HepG2 (cell line): ENCODE measurements at regions not wholly inside any gene's neighbourhood (a gene's known extent, or its start where the extent isn't known, plus 50 kb on each side); places are given as distances from the start of the nearest gene placed in this dataset.

Experiments
- FOXP4 ChIP-seq: sonication (generic); formaldehyde crosslinking; IDR thresholded peaks from 2 replicates; pipeline ENCODE4 v1.4.0; 2020; ENCODE audit warnings: missing genetic modification reagents
- MED13 ChIP-seq: sonication (generic); formaldehyde crosslinking; IDR thresholded peaks from 2 replicates; pipeline ENCODE4 v1.5.0; 2020; ENCODE audit warnings: missing genetic modification reagents
- MIXL1 ChIP-seq: IDR thresholded peaks from 2 replicates; pipeline ENCODE4 v1.6.1; 2016
- MXD1 ChIP-seq: sonication (generic); formaldehyde crosslinking; IDR thresholded peaks from 2 replicates; pipeline ENCODE4 v1.4.0; 2020; ENCODE audit warnings: mild to moderate bottlenecking, missing genetic modification reagents
- PCBP2 ChIP-seq: fragments of 200-400 bp; formaldehyde crosslinking; optimal IDR thresholded peaks from 2 replicates; pipeline ENCODE3; 2018; ENCODE audit warnings: low read length, low read depth; ENCODE audit not compliant: poor library complexity, severe bottlenecking
- PLRG1 ChIP-seq: fragments of 450-650 bp; conservative IDR thresholded peaks from 2 replicates; pipeline ENCODE4 v1.6.1; 2016
- RXRA ChIP-seq: sonication (generic); formaldehyde crosslinking; IDR thresholded peaks from 2 replicates; pipeline ENCODE4 v1.5.1; 2020; ENCODE audit warnings: missing genetic modification reagents
- SP1 ChIP-seq, 2 experiments: fragments of 450-650 bp in 1 of 2; sonication (generic) in 1 of 2; formaldehyde crosslinking in 1 of 2; IDR thresholded peaks; 2 replicates each; pipeline versions ENCODE4 v1.4.0 to v1.6.1; 2016 to 2020; ENCODE audit warnings: missing genetic modification reagents in 1 of 2
- SP4 ChIP-seq: sonication (generic); formaldehyde crosslinking; IDR thresholded peaks from 2 replicates; pipeline ENCODE4 v1.8.1; 2023; ENCODE audit warnings: mild to moderate bottlenecking, missing genetic modification reagents
- U2AF1 ChIP-seq: fragments of 200-400 bp; formaldehyde crosslinking; optimal IDR thresholded peaks from 2 replicates; pipeline ENCODE3; 2017; ENCODE audit warnings: mild to moderate bottlenecking, low read depth, low read length
- XBP1 ChIP-seq: sonication (generic); formaldehyde crosslinking; IDR thresholded peaks from 2 replicates; pipeline ENCODE4 v1.5.0; 2020; ENCODE audit warnings: missing genetic modification reagents
- ZNF138 ChIP-seq: sonication (generic); formaldehyde crosslinking; IDR thresholded peaks from 2 replicates; pipeline ENCODE4 v1.5.0; 2020; ENCODE audit warnings: mild to moderate bottlenecking, low read depth, missing genetic modification reagents
- ZNF24 ChIP-seq: fragments of 450-650 bp; IDR thresholded peaks from 2 replicates; pipeline ENCODE4 v1.6.1; 2017; ENCODE audit warnings: antibody characterized with exemption, mild to moderate bottlenecking
- ZNF510 ChIP-seq: sonication (generic); formaldehyde crosslinking; IDR thresholded peaks from 2 replicates; pipeline ENCODE4 v1.4.0; 2020; ENCODE audit warnings: low read depth, mild to moderate bottlenecking, missing genetic modification reagents
- ZNF576 ChIP-seq: sonication (generic); formaldehyde crosslinking; IDR thresholded peaks from 2 replicates; pipeline ENCODE4 v1.4.0; 2020; ENCODE audit warnings: mild to moderate bottlenecking, missing genetic modification reagents
- ZNF674 ChIP-seq: sonication (generic); formaldehyde crosslinking; IDR thresholded peaks from 2 replicates; pipeline ENCODE4 v1.5.0; 2020; ENCODE audit warnings: low read depth, mild to moderate bottlenecking, missing genetic modification reagents
- ZNF678 ChIP-seq: sonication (generic); formaldehyde crosslinking; IDR thresholded peaks from 2 replicates; pipeline ENCODE4 v1.4.0; 2020; ENCODE audit warnings: mild to moderate bottlenecking, missing genetic modification reagents
- ZSCAN21 ChIP-seq: sonication (generic); formaldehyde crosslinking; IDR thresholded peaks from 2 replicates; pipeline ENCODE4 v1.8.0; 2022; ENCODE audit warnings: mild to moderate bottlenecking, missing genetic modification reagents, moderate library complexity, borderline replicate concordance
- TF ChIP-seq, protein P1 (sequence below): sonication (generic); formaldehyde crosslinking; IDR thresholded peaks from 2 replicates; pipeline ENCODE4 v1.9.0; 2021; ENCODE audit warnings: missing genetic modification reagents, borderline replicate concordance
- TF ChIP-seq, protein P2 (sequence below): sonication (generic); formaldehyde crosslinking; IDR thresholded peaks from 2 replicates; pipeline ENCODE4 v1.5.1; 2020; ENCODE audit warnings: mild to moderate bottlenecking, missing genetic modification reagents
- TF ChIP-seq, protein P3 (sequence below): IDR thresholded peaks from 2 replicates; pipeline ENCODE4 v1.6.1; 2012; ENCODE audit warnings: inconsistent platforms

DNA sequence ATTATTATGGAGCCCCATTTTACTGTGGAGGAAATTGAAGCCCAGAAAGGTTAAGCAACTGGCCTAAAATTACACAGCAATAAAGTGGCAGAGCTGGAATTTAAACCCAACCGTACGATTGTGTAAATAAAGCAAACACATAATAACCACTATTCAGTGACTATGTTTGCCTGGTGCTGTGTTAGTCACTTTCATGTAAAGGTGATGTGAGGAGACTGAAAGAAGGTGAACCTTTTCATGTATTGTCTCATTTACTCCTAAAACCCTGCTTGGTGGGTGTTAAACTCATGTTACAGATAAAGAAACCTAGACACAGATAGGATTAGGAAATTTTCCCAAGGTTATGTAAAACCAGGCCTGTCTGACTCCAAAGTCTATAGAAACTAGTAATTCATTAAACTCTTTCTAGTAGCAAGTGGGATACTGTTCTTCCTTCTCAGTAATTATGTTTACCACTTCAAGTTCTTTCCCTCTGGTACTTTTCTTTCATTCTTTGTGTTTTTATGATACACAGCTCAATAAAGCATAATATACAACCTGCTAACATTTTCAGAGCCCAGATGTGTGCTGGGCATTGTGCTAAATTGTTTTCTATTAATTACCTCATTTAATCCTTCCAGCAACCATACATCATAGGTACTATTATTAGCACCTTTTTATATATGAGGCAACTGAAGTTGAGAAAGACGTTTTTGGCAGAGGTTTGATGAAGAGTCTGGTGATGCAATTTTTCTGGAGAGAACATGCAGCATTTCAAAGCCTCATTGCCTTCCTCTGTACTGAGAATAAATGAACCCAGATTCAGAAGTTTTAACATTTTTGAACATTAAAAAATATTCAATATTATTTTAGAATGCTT is 202.7 kb downstream of the SPRY1 start (continued):
- TF ChIP-seq MXD1 (CRISPR knock-in tag) (no peak), FOXP4 (peak; percentile 82), SP1 (IDR thresholded peaks at IDR 0.05) (no peak), SP1 (CRISPR knock-in tag; IDR thresholded peaks at IDR 0.05) (no peak), ZNF576 (CRISPR knock-in tag) (no peak), ZNF510 (CRISPR knock-in tag) (no peak), MED13 (CRISPR knock-in tag) (peak; percentile 62; the same call in 1 of the 2 replicates), PLRG1 (no peak), SP4 (no peak), ZSCAN21 (CRISPR knock-in tag) (no peak), U2AF1 (no peak), MIXL1 (CRISPR knock-in tag) (peak; percentile 77), ZNF24 (peak; percentile 27; the same call in 1 of the 2 replicates), RXRA (CRISPR knock-in tag) (no peak; the same call in 1 of the 2 replicates), ZNF678 (CRISPR knock-in tag) (no peak), XBP1 (CRISPR knock-in tag) (no peak), PCBP2 (no peak), ZNF138 (no peak), ZNF674 (CRISPR knock-in tag) (no peak)
- TF ChIP-seq, protein P1, sequence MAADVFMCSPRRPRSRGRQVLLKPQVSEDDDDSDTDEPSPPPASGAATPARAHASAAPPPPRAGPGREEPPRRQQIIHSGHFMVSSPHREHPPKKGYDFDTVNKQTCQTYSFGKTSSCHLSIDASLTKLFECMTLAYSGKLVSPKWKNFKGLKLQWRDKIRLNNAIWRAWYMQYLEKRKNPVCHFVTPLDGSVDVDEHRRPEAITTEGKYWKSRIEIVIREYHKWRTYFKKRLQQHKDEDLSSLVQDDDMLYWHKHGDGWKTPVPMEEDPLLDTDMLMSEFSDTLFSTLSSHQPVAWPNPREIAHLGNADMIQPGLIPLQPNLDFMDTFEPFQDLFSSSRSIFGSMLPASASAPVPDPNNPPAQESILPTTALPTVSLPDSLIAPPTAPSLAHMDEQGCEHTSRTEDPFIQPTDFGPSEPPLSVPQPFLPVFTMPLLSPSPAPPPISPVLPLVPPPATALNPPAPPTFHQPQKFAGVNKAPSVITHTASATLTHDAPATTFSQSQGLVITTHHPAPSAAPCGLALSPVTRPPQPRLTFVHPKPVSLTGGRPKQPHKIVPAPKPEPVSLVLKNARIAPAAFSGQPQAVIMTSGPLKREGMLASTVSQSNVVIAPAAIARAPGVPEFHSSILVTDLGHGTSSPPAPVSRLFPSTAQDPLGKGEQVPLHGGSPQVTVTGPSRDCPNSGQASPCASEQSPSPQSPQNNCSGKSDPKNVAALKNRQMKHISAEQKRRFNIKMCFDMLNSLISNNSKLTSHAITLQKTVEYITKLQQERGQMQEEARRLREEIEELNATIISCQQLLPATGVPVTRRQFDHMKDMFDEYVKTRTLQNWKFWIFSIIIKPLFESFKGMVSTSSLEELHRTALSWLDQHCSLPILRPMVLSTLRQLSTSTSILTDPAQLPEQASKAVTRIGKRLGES, result no peak
- TF ChIP-seq, protein P2, sequence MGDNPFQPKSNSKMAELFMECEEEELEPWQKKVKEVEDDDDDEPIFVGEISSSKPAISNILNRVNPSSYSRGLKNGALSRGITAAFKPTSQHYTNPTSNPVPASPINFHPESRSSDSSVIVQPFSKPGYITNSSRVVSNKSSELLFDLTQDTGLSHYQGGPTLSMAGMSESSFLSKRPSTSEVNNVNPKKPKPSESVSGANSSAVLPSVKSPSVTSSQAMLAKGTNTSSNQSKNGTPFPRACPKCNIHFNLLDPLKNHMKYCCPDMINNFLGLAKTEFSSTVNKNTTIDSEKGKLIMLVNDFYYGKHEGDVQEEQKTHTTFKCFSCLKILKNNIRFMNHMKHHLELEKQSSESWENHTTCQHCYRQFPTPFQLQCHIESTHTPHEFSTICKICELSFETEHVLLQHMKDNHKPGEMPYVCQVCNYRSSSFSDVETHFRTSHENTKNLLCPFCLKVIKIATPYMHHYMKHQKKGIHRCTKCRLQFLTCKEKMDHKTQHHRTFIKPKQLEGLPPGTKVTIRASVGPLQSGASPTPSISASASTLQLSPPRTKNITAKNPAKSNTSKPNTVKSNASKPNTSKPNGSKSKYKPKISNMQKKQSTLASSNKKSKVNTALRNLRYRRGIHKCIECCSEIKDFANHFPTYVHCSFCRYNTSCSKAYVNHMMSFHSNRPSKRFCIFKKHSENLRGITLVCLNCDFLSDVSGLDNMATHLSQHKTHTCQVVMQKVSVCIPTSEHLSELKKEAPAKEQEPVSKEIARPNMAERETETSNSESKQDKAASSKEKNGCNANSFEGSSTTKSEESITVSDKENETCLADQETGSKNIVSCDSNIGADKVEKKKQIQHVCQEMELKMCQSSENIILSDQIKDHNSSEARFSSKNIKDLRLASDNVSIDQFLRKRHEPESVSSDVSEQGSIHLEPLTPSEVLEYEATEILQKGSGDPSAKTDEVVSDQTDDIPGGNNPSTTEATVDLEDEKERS (CRISPR knock-in tag), result 0 out of 2 replicates have a peak, but pooled peaks have one; percentile 25
- TF ChIP-seq, protein P3, sequence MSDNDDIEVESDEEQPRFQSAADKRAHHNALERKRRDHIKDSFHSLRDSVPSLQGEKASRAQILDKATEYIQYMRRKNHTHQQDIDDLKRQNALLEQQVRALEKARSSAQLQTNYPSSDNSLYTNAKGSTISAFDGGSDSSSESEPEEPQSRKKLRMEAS, result peak; percentile 59; the same call in 1 of the 2 replicates
